ENCODE measurements at regions not wholly inside any gene's neighbourhood (a gene's known extent, or its start where the extent isn't known, plus 50 kb on each side); places are given as distances from the start of the nearest gene placed in this dataset.

DNA sequence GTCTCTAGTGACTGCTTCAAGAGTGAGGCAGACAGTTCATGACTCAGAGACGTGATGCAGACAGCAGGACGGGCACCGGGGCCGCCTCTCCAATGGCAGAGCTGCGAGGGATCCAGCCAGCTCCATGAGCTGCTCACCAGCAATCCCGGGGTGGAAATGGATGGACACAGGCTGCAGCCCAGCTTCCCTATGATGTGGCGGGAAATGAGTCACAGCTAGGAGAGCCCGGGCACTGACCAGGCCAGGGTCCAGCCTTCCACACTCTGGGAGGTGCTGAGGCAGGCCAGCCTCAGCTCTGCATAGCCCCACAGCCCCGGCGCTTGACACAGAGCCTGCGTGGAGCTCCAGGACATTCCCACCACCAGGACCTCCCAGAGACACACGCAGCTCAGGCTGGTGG, 244.8 kb upstream of the IRX2 start:
- no peak overlapping the region for H3K9ac ChIP-seq (replicated peaks in 1 of 4; ENCODE audit: extremely low read depth in 1 of 4, low read depth in 3 of 4, low read length in 3 of 4)
- no peak overlapping the region for H2BK120ac ChIP-seq (replicated peaks; ENCODE audit: low read depth, low read length)
- H2BK20ac ChIP-seq (ENCODE audit: low read length), result no peak overlapping the region
- H3K9me3 ChIP-seq (ENCODE audit: insufficient read depth in 2 of 2, low read depth in 1 of 2, low read length in 1 of 2), result no peaks in the 10 kb centered on the region
- H4K5ac ChIP-seq (ENCODE audit: insufficient read length, low read depth, low read length), result no peak overlapping the region
- ChIA-PET CTCF (ENCODE audit: partially characterized antibody) (interaction anchor here (1.5 to 1.7 kb wide), 2 partner anchors 16 to 146 kb away, joined by 3 to 4 read pairs; no protein-coding TSS in a partner anchor), POLR2A (ENCODE audit: partially characterized antibody) (no interaction called here)
- H3K23me2 ChIP-seq (ENCODE audit: low read depth, low read length), result no peaks in the 10 kb centered on the region
- H3K27ac ChIP-seq (ENCODE audit: low read depth, low read length), result no peak overlapping the region; the same call in 1 of the 2 replicates
- whole genome bisulfite sequencing, 2 experiments (ENCODE audit: extremely low coverage in 1 of 2, insufficient coverage in 1 of 2, insufficient read length in 1 of 2, insufficient replicate concordance in 2 of 2, low coverage in 1 of 2, low lambda C conversion rate in 2 of 2, missing lambda C conversion rate in 1 of 2), result 93% methylated on average over 12 of the region's 12 CpGs; no CpG with 5 or more reads in 1 of the 2 experiments
- H3K23ac ChIP-seq (ENCODE audit: insufficient read length), result no peak overlapping the region
- H3K27me3 ChIP-seq (replicated peaks in 1 of 4; ENCODE audit: control insufficient read depth in 3 of 4, extremely low read depth in 1 of 4, insufficient read depth in 3 of 4, low read length in 3 of 4), result no peaks in the 10 kb centered on the region
- H3K4ac ChIP-seq (replicated peaks; ENCODE audit: insufficient read length, low read depth, low read length), result no peak overlapping the region
- H2BK12ac ChIP-seq (ENCODE audit: low read depth, low read length), result 0 out of 2 replicates have a peak overlapping the region, but pooled peaks have one; percentile 17
- TF ChIP-seq SP2 (IDR thresholded peaks at IDR 0.05; ENCODE audit: low read length) (no peak), TAF1 (IDR thresholded peaks at IDR 0.05; ENCODE audit: low read depth, low read length) (no peak)
- TF ChIP-seq, protein P1, sequence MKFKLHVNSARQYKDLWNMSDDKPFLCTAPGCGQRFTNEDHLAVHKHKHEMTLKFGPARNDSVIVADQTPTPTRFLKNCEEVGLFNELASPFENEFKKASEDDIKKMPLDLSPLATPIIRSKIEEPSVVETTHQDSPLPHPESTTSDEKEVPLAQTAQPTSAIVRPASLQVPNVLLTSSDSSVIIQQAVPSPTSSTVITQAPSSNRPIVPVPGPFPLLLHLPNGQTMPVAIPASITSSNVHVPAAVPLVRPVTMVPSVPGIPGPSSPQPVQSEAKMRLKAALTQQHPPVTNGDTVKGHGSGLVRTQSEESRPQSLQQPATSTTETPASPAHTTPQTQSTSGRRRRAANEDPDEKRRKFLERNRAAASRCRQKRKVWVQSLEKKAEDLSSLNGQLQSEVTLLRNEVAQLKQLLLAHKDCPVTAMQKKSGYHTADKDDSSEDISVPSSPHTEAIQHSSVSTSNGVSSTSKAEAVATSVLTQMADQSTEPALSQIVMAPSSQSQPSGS (IDR thresholded peaks at IDR 0.05; ENCODE audit: low read length), result no peak
- H3K79me2 ChIP-seq (ENCODE audit: control insufficient read depth in 1 of 2, insufficient read depth in 2 of 2, low read length in 2 of 2), result no peaks in the 10 kb centered on the region
- H3K14ac ChIP-seq (ENCODE audit: insufficient read length), result no peak overlapping the region
- H3K4me1 ChIP-seq (replicated peaks in 1 of 4; ENCODE audit: control insufficient read depth in 3 of 4, insufficient read depth in 4 of 4, low read length in 3 of 4), result no peaks in the 10 kb centered on the region; a peak in 1 of 7 replicates
- no peak overlapping the region for H3K18ac ChIP-seq (ENCODE audit: extremely low read depth, low read length)
- FAIRE-seq (no peak), DNase-seq (ENCODE audit: low read depth in 1 of 2, low spot score in 2 of 2) (no peak)
- no peak overlapping the region for H2BK5ac ChIP-seq (ENCODE audit: low read depth, low read length)
- H4K20me1 ChIP-seq (replicated peaks in 1 of 2; ENCODE audit: control insufficient read depth in 1 of 2, insufficient read depth in 2 of 2, low read length in 2 of 2), result no peaks in the 10 kb centered on the region
- H3K79me1 ChIP-seq (ENCODE audit: low read depth, low read length), result no peaks in the 10 kb centered on the region
- no peak overlapping the region for H3K4me2 ChIP-seq (ENCODE audit: insufficient read depth in 1 of 2, low read depth in 2 of 2, low read length in 2 of 2)
- H3K36me3 ChIP-seq (ENCODE audit: control insufficient read depth in 2 of 4, insufficient read depth in 4 of 4, low read length in 3 of 4), result no peaks in the 10 kb centered on the region
- H4K91ac ChIP-seq (replicated peaks; ENCODE audit: insufficient read length, low read length), result no peak overlapping the region
- no peak overlapping the region for H3K56ac ChIP-seq (replicated peaks; ENCODE audit: insufficient read length, low read depth, low read length)
- H4K8ac ChIP-seq (ENCODE audit: extremely low read depth, insufficient read depth, low read length), result no peak overlapping the region; the same call in 1 of the 2 replicates
- no peak overlapping the region for H2AK5ac ChIP-seq (ENCODE audit: low read depth, low read length)
- H2AFZ ChIP-seq (ENCODE audit: low read length), result no peak overlapping the region
- H2BK15ac ChIP-seq (ENCODE audit: low read length), result no peak overlapping the region
- H3K4me3 ChIP-seq (ENCODE audit: extremely low read depth in 1 of 4, insufficient read depth in 2 of 4, low read depth in 3 of 4, low read length in 4 of 4), result no peak overlapping the region
